Natural killer cell treated with Interleukin-12 subunit alpha and Interleukin-12 subunit beta and Interleukin-15 and Interleukin-18, amount 100 ng/mL, for 72 hours (primary cell): ENCODE measurements at regions not wholly inside any gene's neighbourhood (a gene's known extent, or its start where the extent isn't known, plus 50 kb on each side); places are given as distances from the start of the nearest gene placed in this dataset.
A peak's percentile ranks its signal among the peaks of the same experiment; 100 is the strongest.
"Not testable (repeated sequence)": the region's sequence is repeated elsewhere in the genome, so short reads cannot be mapped to it uniquely, and the experiment has no call there.

Experiments used
- ATAC-seq, 2 donors: fragments of 150-1000 bp; cut with Tn5 transposase in 1 of 2; sonication (Bioruptor Pico), chemical (Tn5 transposase) in 1 of 2; 2 replicates each; pipeline ENCODE4 v1.10.0; 2021
- DNase-seq: peaks from one replicate; pipeline ENCODE4 v3.0.0; 2022; ENCODE audit warnings: low spot score
- H3K27ac Mint-ChIP-seq, 2 donors: 1 replicate in 1 of 2; 2 replicates in 1 of 2; pipeline ENCODE4 v1.8.0; 2022; ENCODE audit warnings: mixed read lengths in 2 of 2, mild to moderate bottlenecking in 1 of 2, moderate library complexity in 1 of 2
- H3K27me3 Mint-ChIP-seq, 2 donors: 1 replicate in 1 of 2; 2 replicates in 1 of 2; pipeline ENCODE4 v1.8.0; 2022; ENCODE audit warnings: mixed read lengths in 2 of 2
- H3K36me3 Mint-ChIP-seq: one replicate; pipeline ENCODE4 v1.8.0; 2022; ENCODE audit warnings: mixed read lengths
- H3K4me1 Mint-ChIP-seq, 2 donors: 1 replicate in 1 of 2; 2 replicates in 1 of 2; pipeline ENCODE4 v1.8.0; 2022; ENCODE audit warnings: low read depth in 2 of 2, mixed read lengths in 2 of 2, mild to moderate bottlenecking in 1 of 2
- H3K4me3 Mint-ChIP-seq: one replicate; pipeline ENCODE4 v1.8.0; 2022; ENCODE audit warnings: mixed read lengths
- H3K9me3 Mint-ChIP-seq: 2 replicates; pipeline ENCODE4 v1.8.0; 2022; ENCODE audit warnings: mixed read lengths

GRCh38 chr6:27814665-27815424, 97.4 kb downstream of the OR2B2 start:
- DNase-seq, result peak; percentile 78
- Mint-ChIP-seq H3K27me3 (no peaks in the 10 kb centered on the region), H3K4me1 (peaks cover 33 to 45% of the 10 kb centered on the region in 2 donors), H3K9me3 (no peaks in the 10 kb centered on the region), H3K27ac (peak overlapping the region; percentile 90 to 95), H3K4me3 (peak overlapping the region; percentile 86), H3K36me3 (no peaks in the 10 kb centered on the region)
- peak; percentile 81 to 84 for ATAC-seq

DNA sequence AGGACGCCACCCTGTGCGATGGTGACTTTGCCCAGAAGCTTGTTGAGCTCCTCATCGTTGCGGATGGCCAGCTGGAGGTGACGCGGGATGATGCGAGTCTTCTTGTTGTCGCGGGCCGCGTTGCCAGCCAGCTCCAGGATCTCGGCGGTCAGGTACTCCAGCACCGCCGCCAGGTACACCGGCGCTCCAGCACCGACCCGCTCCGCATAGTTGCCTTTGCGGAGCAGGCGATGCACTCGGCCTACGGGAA, 97.9 kb downstream of the OR2B2 start:
- not testable (repeated sequence) for DNase-seq, H3K36me3 Mint-ChIP-seq, H3K27me3 Mint-ChIP-seq, H3K9me3 Mint-ChIP-seq
- peak; percentile 12 to 26 for ATAC-seq
- Mint-ChIP-seq H3K4me3 (peak overlapping the region; percentile 86), H3K27ac (peak overlapping the region; percentile 90 to 95), H3K4me1 (peaks cover 35 to 45% of the 10 kb centered on the region in 2 donors)

GRCh38 chr6:27812805-27813492, 99.2 kb downstream of the OR2B2 start:
- Mint-ChIP-seq H3K27me3 (no peaks in the 10 kb centered on the region), H3K4me1 (peaks cover 41 to 55% of the 10 kb centered on the region in 2 donors), H3K27ac (peak overlapping the region; percentile 90 to 95), H3K4me3 (peak overlapping the region; percentile 86), H3K9me3 (no peaks in the 10 kb centered on the region), H3K36me3 (no peaks in the 10 kb centered on the region)
- ATAC-seq (no peak), DNase-seq (no peak)

DNA sequence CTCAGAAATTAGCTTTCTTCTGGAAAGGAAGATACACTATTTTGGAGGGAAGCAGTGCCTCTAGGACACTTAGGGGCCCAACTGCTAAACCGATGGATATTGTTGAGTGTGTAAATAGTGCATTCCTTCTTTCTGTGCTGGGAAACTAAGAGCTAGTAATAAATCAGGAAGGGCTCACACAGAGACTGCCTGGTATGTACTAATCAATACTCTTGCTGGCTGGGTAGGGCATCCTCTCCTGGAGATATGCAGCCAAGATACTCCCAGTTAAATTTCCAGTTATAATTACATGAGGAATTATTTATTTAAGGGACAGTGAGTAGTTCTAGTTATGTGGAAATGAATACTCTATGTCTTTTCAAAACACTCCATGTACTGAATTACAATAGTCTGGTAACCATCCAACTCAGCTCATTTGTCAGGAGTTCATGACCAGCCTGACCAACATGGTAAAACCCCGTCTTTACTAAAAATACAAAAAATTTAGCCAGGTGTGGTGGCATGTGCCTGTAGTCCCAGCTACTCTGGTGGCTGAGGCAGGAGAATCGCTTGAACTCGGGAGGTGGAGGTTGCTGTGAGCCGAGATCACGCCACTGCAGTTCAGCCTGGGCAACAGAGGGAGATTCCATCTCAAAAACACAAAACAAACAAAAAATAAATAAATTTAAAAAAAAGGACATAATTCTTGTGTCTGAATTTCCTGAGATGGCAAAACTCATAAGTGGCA, 100.0 kb downstream of the OR2B2 start:
- DNase-seq (no peak), ATAC-seq (no peak)
- Mint-ChIP-seq H3K4me1 (peaks cover 47 to 62% of the 10 kb centered on the region in 2 donors), H3K27ac (peak overlapping the region in 1 of 2 donors; percentile 95), H3K36me3 (no peaks in the 10 kb centered on the region), H3K9me3 (no peaks in the 10 kb centered on the region), H3K27me3 (no peaks in the 10 kb centered on the region), H3K4me3 (peak overlapping the region; percentile 97)

DNA sequence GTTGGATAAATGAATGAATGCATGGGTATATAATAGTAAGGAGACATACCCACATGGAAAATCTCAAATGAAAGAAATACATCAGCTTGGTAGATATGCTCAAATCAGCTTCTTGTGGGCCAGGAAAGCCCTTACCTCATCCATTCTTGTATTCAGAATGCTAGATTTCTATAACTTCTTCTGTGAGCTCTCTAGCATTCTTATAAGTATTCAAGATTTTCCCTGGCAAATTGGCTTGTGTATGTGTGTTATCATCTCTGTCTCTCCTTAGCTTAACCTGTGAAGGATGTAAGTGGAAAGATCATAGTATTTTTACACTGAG, 100.8 kb downstream of the OR2B2 start:
- Mint-ChIP-seq H3K27ac (peak overlapping the region; percentile 94 to 95), H3K9me3 (no peaks in the 10 kb centered on the region), H3K27me3 (no peaks in the 10 kb centered on the region), H3K36me3 (no peaks in the 10 kb centered on the region), H3K4me3 (peak overlapping the region; percentile 97), H3K4me1 (peaks cover 52 to 71% of the 10 kb centered on the region in 2 donors)
- ATAC-seq (no peak), DNase-seq (no peak)

GRCh38 chr6:27810768-27811450, 101.3 kb downstream of the OR2B2 start:
- Mint-ChIP-seq H3K4me3 (peak overlapping the region; percentile 97), H3K9me3 (no peaks in the 10 kb centered on the region), H3K27me3 (no peaks in the 10 kb centered on the region), H3K27ac (peak overlapping the region; percentile 94 to 95), H3K36me3 (no peaks in the 10 kb centered on the region), H3K4me1 (peaks cover 51 to 71% of the 10 kb centered on the region in 2 donors)
- ATAC-seq (no peak), DNase-seq (no peak)

DNA sequence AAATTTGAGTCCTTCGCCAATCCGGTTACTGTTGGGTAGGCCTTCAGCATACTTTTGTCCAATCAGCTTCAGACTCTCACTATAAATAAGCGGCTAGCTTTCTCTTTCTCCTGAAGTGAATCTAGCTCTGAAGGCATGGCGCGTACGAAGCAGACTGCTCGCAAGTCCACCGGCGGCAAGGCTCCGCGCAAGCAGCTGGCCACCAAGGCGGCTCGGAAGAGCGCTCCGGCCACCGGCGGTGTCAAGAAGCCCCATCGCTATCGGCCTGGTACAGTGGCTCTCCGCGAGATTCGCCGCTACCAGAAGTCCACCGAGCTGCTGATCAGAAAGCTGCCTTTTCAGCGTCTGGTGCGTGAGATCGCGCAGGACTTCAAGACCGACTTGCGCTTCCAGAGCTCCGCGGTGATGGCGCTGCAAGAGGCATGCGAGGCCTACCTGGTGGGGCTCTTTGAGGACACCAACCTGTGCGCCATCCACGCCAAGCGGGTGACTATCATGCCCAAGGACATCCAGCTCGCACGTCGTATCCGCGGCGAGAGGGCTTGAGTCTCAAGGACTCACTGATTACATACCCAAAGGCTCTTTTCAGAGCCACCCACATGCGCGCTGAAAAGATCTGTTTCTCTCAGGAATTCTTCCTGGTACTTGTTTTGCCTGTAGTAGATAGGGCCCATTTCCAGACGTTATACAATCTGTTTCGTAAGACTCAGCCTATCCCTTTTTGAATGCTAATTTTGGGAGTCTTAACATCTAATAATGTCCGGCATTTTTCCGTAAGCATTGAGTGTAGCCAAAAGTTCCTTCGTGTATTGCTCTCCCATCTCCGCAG, 102.0 kb downstream of the OR2B2 start:
- no peaks in the 10 kb centered on the region for H3K9me3 Mint-ChIP-seq
- peak overlapping the region; percentile 94 to 95 for H3K27ac Mint-ChIP-seq
- H3K4me1 Mint-ChIP-seq, result peaks cover 46 to 71% of the 10 kb centered on the region in 2 donors
- H3K36me3 Mint-ChIP-seq, result no peaks in the 10 kb centered on the region
- no peaks in the 10 kb centered on the region for H3K27me3 Mint-ChIP-seq
- H3K4me3 Mint-ChIP-seq, result peak overlapping the region; percentile 97
- peak; percentile 54 to 76 for ATAC-seq
- peak; percentile 80 for DNase-seq

GRCh38 chr6:27809067-27809938, 102.9 kb downstream of the OR2B2 start:
- Mint-ChIP-seq H3K9me3 (no peaks in the 10 kb centered on the region), H3K36me3 (no peaks in the 10 kb centered on the region), H3K27ac (peak overlapping the region; percentile 95), H3K27me3 (no peaks in the 10 kb centered on the region), H3K4me1 (peaks cover 38 to 63% of the 10 kb centered on the region in 2 donors), H3K4me3 (peak overlapping the region; percentile 97)
- ATAC-seq, result no peak
- DNase-seq, result no peak

DNA sequence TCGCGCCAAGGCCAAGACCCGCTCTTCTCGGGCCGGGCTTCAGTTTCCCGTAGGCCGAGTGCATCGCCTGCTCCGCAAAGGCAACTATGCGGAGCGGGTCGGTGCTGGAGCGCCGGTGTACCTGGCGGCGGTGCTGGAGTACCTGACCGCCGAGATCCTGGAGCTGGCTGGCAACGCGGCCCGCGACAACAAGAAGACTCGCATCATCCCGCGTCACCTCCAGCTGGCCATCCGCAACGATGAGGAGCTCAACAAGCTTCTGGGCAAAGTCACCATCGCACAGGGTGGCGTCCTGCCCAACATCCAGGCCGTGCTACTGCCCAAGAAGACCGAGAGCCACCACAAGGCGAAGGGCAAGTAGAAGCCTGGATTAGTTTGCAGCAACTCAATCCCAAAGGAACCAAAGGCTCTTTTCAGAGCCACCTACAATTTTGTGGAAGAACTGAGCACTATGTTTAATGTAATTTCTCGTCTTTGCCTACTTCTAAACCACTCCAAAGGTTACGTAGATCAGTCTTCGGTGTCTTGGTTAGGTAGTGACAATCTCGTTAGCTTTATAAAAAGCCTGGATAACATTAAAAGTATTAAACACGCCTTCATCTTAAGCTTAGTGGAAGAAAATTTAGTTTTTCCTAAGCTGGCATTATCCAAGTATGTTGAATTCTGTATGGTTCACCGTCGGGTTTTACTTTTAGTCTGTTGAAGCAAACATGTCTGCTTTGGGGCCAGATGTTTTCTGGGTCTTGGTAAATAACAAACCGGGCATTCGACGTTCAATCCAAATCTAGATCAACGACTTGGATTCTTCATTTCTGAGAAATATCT, 103.7 kb downstream of the OR2B2 start:
- Mint-ChIP-seq H3K4me3 (peak overlapping the region; percentile 97), H3K27ac (peak overlapping the region; percentile 95), H3K4me1 (peaks cover 36 to 56% of the 10 kb centered on the region in 2 donors)
- not testable (repeated sequence) for DNase-seq, H3K36me3 Mint-ChIP-seq, H3K9me3 Mint-ChIP-seq, ATAC-seq, H3K27me3 Mint-ChIP-seq

- Mint-ChIP-seq H3K4me1 (peaks cover 36 to 56% of the 10 kb centered on the region in 2 donors), H3K4me3 (peak overlapping the region; percentile 97), H3K27ac (peak overlapping the region; percentile 95)
- ATAC-seq (peak; percentile 83 to 88), DNase-seq (peak; percentile 87)
- H3K9me3 Mint-ChIP-seq, H3K36me3 Mint-ChIP-seq, H3K27me3 Mint-ChIP-seq: not testable (repeated sequence)
These were observed 104.6 kb downstream of the OR2B2 start for GRCh38 chr6:27807441-27808241.

DNA sequence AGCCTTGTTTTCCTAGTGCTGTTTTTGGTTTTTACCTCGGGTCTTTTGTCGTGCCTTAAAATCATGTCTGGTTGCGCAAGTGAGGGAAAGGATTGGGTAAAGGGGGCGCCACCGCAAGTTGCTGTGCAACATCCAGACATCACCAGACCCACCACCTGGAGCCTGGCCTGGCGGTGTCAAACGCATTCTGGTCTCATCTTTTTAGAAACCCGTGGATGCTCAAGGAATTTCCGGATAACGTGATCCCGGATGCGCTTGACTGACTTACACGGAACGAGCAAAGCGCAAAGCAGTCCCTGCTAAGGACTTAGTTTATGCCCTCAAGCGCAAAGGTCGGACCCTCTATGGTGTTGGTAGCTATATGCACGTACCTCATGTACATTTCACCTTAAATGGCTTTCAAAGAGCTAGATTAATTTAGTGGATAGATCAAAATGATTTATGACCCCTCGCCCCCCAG, 105.2 kb downstream of the OR2B2 start:
- Mint-ChIP-seq H3K4me3 (peak overlapping the region; percentile 97), H3K9me3 (no peaks in the 10 kb centered on the region), H3K36me3 (no peaks in the 10 kb centered on the region), H3K27ac (peak overlapping the region; percentile 95), H3K4me1 (peaks cover 36 to 56% of the 10 kb centered on the region in 2 donors), H3K27me3 (no peaks in the 10 kb centered on the region)
- ATAC-seq (peak in 1 of 2 donors; percentile 1), DNase-seq (peak; percentile 63)
